ENCODE measurements at regions not wholly inside any gene's neighbourhood (a gene's known extent, or its start where the extent isn't known, plus 50 kb on each side); places are given as distances from the start of the nearest gene placed in this dataset.

DNA sequence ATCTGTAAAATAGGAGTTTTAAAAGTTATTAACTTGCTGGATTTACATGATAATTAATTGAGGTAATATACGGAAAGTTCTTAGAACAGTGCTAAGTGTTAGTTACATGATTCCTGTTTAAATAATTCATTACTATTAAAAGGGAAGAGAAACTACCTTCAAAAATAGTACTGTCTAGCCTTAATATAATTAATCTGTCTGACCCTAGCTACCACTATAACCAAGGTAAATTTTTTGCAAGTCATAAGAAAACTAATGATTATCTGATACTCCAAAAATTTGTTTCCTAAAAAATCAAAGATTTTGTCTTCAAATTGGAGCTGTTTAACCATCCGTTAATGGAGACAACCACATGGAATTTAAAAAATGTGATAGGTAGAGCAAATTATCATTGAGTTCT, 294.3 kb upstream of the FBXO33 start:
- TF ChIP-seq, protein P1, sequence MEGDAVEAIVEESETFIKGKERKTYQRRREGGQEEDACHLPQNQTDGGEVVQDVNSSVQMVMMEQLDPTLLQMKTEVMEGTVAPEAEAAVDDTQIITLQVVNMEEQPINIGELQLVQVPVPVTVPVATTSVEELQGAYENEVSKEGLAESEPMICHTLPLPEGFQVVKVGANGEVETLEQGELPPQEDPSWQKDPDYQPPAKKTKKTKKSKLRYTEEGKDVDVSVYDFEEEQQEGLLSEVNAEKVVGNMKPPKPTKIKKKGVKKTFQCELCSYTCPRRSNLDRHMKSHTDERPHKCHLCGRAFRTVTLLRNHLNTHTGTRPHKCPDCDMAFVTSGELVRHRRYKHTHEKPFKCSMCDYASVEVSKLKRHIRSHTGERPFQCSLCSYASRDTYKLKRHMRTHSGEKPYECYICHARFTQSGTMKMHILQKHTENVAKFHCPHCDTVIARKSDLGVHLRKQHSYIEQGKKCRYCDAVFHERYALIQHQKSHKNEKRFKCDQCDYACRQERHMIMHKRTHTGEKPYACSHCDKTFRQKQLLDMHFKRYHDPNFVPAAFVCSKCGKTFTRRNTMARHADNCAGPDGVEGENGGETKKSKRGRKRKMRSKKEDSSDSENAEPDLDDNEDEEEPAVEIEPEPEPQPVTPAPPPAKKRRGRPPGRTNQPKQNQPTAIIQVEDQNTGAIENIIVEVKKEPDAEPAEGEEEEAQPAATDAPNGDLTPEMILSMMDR (IDR thresholded peaks at IDR 0.05) = no peak
- no peak for TF ChIP-seq POLR2A (IDR thresholded peaks at IDR 0.05)
